ENCODE measurements at regions not wholly inside any gene's neighbourhood (a gene's known extent, or its start where the extent isn't known, plus 50 kb on each side); places are given as distances from the start of the nearest gene placed in this dataset.

GRCh38 chr2:160869411-160869810 lies 290.8 kb upstream of the TANK start:
- TF ChIP-seq CTCF (IDR thresholded peaks at IDR 0.05), result no peak
- TF ChIP-seq ZFP36 (IDR thresholded peaks at IDR 0.05; ENCODE audit: borderline replicate concordance, partially characterized antibody), result no peak
- no peak for TF ChIP-seq NFE2L2 (conservative IDR thresholded peaks at IDR 0.05; ENCODE audit: low read length)
- no peak for TF ChIP-seq MAZ (IDR thresholded peaks at IDR 0.05; ENCODE audit: borderline replicate concordance, low read depth, low read length)
- TF ChIP-seq E2F6 (IDR thresholded peaks at IDR 0.05; ENCODE audit: borderline replicate concordance, low read depth), result no peak
